Inflammatory macrophage (primary cell): ENCODE measurements at regions not wholly inside any gene's neighbourhood (a gene's known extent, or its start where the extent isn't known, plus 50 kb on each side); places are given as distances from the start of the nearest gene placed in this dataset.
"Not testable (repeated sequence)": the region's sequence is repeated elsewhere in the genome, so short reads cannot be mapped to it uniquely, and the experiment has no call there.

ENCODE experiments used
- DNase-seq, 2 donors: peaks; one replicate each; pipeline ENCODE4 v3.0.0-alpha.2; 2020 to 2022

DNA sequence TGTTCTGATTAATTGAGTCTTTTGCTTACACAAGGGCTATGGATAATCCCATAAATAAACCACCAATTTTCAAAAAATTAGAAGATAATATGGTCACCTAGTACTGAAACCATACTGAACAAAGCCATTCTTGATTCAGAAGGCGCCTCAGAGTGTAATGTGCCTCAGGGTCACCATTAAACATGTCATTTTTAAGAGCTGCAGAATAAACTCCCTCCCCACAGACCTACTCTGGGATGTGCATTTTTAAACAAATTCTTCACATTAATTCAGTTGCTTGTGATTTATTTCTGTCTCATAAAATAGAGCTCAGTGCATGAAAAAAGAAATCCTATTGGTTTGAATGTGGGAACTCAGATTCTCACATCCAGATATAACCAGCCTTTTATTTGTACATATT is 202.1 kb upstream of the HEY2 start:
- no peak for DNase-seq

GRCh38 chr6:125549202-125549884 is 200.1 kb upstream of the HEY2 start:
- DNase-seq = no peak

DNA sequence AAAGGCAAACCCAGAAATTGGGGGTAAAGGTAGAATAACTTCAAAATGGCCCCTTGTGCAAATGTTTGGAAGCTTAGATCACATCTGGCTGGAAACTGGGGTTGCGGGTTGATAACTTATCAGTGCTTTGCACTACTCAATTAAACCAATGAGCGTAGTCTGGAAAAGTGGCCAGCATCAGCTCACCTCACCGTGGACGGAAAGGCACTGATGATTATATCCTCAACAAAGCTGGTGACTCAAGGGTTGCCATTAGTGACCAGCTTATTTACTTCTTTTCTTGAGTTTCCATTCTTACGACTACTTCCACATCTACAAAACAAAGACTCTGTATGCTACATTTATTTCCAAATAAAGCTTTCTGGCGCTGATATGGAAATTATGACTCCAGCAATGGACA is 198.5 kb upstream of the HEY2 start:
- no peak for DNase-seq

DNA sequence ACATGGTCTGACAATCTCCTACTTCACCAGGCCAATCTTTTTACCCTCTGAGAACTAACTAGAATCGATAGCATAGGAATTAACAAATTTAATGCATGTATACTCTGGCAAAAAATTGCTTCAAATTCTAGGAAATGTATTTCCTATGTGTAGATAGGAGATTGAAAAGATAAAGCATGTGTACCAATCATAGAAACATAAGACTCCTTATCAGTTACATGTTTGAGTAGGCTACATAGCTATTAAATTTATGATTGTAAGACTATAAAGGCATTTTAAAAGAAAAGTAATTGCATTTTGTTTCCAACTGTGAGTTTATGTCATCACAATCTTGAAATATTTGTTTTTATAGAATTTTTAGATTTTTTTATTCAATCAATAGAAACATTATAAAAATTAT is 196.6 kb upstream of the HEY2 start:
- no peak for DNase-seq

GRCh38 chr6:125554456-125554855 is 195.0 kb upstream of the HEY2 start:
- DNase-seq = no peak

GRCh38 chr6:125558241-125558843 is 191.1 kb upstream of the HEY2 start:
- no peak for DNase-seq

- DNase-seq = no peak
Measured at GRCh38 chr6:125558907-125559306, 190.5 kb upstream of the HEY2 start.

DNA sequence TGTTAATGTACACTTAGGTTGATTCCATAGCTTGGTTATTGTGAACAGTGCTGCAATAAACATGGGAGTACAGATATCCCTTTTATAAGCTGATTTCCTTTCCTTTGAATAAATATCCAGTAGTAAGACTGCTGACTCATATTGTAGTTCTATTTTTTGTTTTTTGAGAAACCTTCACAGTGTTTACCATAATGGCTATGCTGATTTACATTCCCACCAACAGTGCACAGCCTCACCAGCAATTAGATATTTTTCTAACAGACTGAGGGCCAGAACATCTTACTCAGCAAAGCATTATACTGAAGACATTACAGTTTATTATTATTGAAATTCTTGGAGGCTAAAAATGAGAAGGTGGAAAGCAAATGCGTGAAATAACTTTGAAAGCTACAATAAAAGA is 187.3 kb upstream of the HEY2 start:
- DNase-seq = no peak

GRCh38 chr6:125564941-125565340 is 184.5 kb upstream of the HEY2 start:
- no peak for DNase-seq

DNA sequence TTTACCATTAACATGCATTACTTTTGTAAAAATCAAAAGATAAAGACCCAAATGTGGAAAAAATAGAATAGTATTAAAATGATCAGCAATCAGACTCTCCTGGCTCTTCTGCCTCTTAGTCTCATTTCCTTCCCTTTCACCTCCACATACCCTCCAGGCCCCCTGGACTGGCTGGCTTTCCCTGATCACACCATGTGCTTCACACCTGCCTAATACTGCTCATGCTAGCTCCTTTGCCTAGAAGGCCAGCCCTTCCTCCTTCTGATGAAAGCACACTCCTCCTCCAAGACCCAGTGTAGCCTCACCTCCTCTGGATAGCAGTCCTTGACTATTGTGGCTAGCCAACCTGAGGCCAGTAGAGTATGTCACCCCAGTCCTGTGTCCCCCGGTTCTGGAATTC is 182.0 kb upstream of the HEY2 start:
- DNase-seq = no peak

- no peak for DNase-seq
Measured at GRCh38 chr6:125568609-125569008, 180.8 kb upstream of the HEY2 start.

- DNase-seq = no peak
Measured at GRCh38 chr6:125570526-125570925, 178.9 kb upstream of the HEY2 start.

DNA sequence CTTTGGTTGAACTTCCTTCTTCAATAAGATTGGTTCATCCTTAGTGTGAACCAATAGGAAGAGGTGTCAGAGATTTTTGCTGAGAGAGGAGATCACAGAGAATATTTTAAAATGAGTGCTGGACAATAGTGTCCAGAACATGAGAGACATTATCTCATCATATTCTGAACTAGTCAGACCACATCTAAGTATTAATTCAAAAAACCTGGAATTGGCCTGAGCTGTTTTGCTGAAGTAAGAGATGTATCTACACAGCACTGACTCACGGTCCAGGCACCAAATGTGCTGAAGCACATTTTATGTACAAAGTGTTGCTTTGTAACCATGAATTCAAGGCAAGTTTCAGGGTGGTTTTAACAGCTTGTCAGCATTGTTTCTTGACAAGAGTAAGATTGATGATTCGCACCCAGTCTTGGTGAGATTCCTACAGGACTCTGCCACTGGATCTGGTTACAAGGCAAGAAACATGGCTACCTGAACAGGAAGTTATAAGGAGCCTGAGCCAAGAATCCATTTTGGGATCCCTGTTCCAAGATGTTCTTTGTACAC is 178.2 kb upstream of the HEY2 start:
- DNase-seq = no peak

DNA sequence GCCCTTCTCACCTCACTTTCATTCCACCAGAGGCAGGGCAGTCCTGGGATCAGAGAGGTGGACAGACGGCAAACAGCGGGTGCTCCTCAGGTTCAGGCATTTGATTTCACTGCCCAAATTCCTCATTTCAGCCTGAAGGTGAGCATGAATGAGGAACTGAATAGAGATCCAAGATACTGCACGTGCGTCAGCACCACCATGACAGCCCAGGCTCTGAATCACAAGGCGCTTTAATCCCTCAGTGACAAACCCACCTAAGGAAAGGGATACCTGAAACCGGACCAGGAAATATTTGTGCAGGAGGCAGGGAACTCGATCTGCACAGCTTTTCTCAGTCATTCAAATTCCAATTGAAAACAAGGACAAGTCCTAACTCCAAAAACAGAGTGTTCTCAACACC is 174.8 kb upstream of the HEY2 start:
- DNase-seq = no peak

DNA sequence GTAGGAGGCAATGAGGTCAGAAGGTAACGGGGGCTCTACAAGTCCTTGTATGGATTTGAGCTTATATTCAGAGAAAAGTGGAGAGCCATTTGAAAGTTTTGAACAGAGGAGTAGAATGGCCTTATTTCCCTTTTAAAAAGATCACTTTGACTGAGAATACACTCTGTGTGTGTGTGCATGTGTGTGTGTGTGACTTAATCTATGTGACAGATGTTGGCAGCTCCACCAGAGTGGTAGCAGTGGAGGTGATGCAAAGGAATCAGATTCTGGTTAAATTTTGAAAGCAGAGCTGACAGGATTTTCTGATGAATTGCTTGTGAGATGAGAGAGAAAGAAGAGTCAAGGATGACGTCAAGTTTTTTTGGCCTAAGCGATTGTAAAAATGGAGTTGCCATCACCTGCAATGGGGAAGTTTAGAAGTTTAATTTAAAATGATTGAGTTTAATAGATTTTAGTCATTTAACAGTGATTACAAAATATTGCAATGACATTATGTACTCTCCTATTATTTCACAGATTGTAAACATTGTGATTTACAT is 172.2 kb upstream of the HEY2 start:
- no peak for DNase-seq

GRCh38 chr6:125584468-125584939 is 164.9 kb upstream of the HEY2 start:
- no peak for DNase-seq

DNA sequence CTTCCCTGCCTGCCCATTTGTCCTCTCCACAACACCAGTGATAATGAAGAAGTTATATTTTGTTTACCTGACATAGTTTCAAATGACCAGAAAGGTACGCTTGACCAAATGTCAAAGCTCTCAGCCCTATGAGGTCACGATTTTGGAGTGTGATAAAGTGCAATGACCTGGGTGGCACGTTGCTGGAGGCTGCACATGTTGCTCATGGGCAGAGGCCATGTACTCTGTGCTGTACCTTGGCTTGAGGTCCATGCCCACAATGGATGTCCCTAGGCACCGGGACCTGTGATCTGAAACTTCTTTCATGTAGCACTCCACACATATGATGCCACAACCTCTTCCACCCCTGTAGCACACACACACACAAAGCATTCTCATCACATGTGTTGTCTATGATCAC is 164.0 kb upstream of the HEY2 start:
- no peak for DNase-seq

DNA sequence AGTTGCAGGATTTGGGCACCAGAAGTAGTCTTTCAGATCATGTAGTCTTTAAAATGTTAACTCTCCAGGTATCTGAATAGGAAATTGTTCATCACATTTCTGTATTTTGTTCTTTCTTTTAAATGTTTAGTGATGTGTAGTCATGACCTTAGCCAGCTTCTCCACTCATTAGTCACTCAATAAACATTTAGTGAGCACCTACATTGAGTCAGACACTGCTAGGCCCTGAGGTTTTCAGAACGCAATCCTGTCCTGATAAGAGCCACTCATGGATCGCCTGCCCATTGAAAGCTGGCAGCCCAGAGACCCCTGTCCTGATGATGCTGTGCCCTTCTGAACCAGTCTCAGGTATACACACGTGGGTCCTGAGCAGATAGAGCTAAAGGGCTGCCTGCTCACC is 163.4 kb upstream of the HEY2 start:
- no peak for DNase-seq

GRCh38 chr6:125586605-125587004 is 162.8 kb upstream of the HEY2 start:
- no peak for DNase-seq

GRCh38 chr6:125587666-125588632 is 161.5 kb upstream of the HEY2 start:
- no peak for DNase-seq

DNA sequence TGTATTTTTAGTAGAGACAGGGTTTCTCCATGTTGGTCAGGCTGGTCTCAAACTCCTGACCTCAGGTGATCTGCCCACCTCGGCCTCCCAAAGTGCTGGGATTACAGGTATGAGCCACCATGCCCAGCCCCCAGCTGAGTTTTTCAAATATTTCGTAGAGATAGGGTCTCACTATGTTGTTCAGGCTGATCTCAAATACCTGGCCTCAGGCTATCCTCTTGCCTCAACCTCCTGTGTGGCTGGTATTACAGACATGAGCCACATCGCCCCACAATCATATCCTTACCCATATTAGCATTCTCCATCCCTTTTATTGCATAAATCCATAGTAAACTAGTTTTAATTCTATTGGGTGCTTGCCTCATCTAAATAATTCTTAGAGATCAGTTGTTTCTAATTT is 157.6 kb upstream of the HEY2 start:
- DNase-seq = not testable (repeated sequence)

- no peak for DNase-seq
Measured at GRCh38 chr6:125593746-125594145, 155.7 kb upstream of the HEY2 start.

DNA sequence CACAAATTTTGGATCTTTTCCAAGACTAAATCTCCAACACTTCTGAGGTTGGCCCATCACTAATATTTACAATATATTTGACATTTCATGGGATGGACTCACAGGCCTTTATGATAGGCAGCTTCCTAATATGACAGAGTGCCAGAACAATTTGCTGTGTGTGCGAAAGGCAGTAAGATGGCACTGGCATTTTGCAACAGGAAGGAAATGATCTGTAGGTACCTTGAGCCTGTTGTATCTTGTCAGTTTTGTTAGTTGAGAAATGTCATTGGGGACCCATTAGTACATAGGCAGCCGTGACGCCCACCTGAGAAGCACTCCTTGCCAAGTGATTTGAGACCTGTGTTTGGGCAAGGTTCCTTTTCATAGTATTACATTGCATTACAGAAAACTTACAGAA is 153.4 kb upstream of the HEY2 start:
- DNase-seq = no peak
